GM23338 (cell line): ENCODE measurements at regions not wholly inside any gene's neighbourhood (a gene's known extent, or its start where the extent isn't known, plus 50 kb on each side); places are given as distances from the start of the nearest gene placed in this dataset.

Experiments
- ATAC-seq: fragments of 200-7000 bp; cut with Tn5 transposase; 3 replicates; pipeline ENCODE4 v1.9.1; 2020
- DNase-seq: peaks from one replicate; pipeline ENCODE4 v3.0.0-alpha.2; 2015; ENCODE audit warnings: low spot score
- H2AFZ ChIP-seq: fragments of 200-600 bp; sonication (generic); 2 replicates; pipeline ENCODE4 v1.8.0; 2016; ENCODE audit warnings: antibody characterized with exemption, mild to moderate bottlenecking, moderate library complexity
- H3F3A ChIP-seq: fragments of 200-600 bp; sonication (generic); replicated peaks from 2 replicates; pipeline ENCODE4 v1.8.0; 2017; ENCODE audit warnings: antibody characterized with exemption, mixed run types, low read depth
- H3K27ac ChIP-seq: fragments of 200-600 bp; sonication (generic); 2 replicates; pipeline ENCODE4 v1.6.1; 2016; ENCODE audit warnings: low read depth
- H3K27me3 ChIP-seq: fragments of 200-600 bp; sonication (generic); 2 replicates; pipeline ENCODE4 v1.8.0; 2016; ENCODE audit warnings: mild to moderate bottlenecking, mixed run types, moderate library complexity; ENCODE audit not compliant: insufficient read depth
- H3K36me3 ChIP-seq: fragments of 200-600 bp; sonication (generic); 2 replicates; pipeline ENCODE4 v1.8.0; 2016; ENCODE audit warnings: mild to moderate bottlenecking; ENCODE audit not compliant: insufficient read depth
- H3K4me1 ChIP-seq: fragments of 200-600 bp; sonication (generic); 2 replicates; pipeline ENCODE4 v1.8.0; 2016; ENCODE audit warnings: mild to moderate bottlenecking, moderate library complexity; ENCODE audit not compliant: insufficient read depth
- H3K4me2 ChIP-seq: fragments of 200-600 bp; sonication (generic); 2 replicates; pipeline ENCODE4 v1.7.1; 2017; ENCODE audit warnings: mixed run types
- H3K4me3 ChIP-seq: fragments of 200-600 bp; sonication (generic); 2 replicates; pipeline ENCODE4 v1.6.1; 2016; ENCODE audit warnings: mixed run types
- H3K79me2 ChIP-seq: fragments of 200-600 bp; sonication (generic); replicated peaks from 2 replicates; pipeline ENCODE4 v1.8.0; 2017; ENCODE audit warnings: mild to moderate bottlenecking; ENCODE audit not compliant: insufficient read depth
- H3K9me2 ChIP-seq: fragments of 200-600 bp; sonication (generic); 2 replicates; pipeline ENCODE4 v1.8.0; 2017; ENCODE audit not compliant: insufficient read depth
- H4K20me1 ChIP-seq: fragments of 200-600 bp; sonication (generic); replicated peaks from 2 replicates; pipeline ENCODE4 v1.8.0; 2017; ENCODE audit warnings: mild to moderate bottlenecking; ENCODE audit not compliant: insufficient read depth
- H3K27ac Mint-ChIP-seq: 2 replicates; pipeline ENCODE4 v1.8.0; 2020; ENCODE audit warnings: inconsistent platforms, mild to moderate bottlenecking, moderate library complexity, mixed read lengths
- H3K27me3 Mint-ChIP-seq: 3 replicates; pipeline ENCODE4 v1.8.0; 2022; ENCODE audit warnings: low read depth, mild to moderate bottlenecking, moderate library complexity, mixed read lengths, inconsistent platforms; ENCODE audit not compliant: insufficient read depth, poor library complexity
- H3K36me3 Mint-ChIP-seq: 3 replicates; pipeline ENCODE4 v1.8.0; 2021; ENCODE audit warnings: low read depth, mild to moderate bottlenecking, inconsistent platforms, moderate library complexity, mixed read lengths
- H3K4me1 Mint-ChIP-seq: 3 replicates; pipeline ENCODE4 v1.8.0; 2020; ENCODE audit warnings: mild to moderate bottlenecking, inconsistent platforms, mixed read lengths
- H3K4me3 Mint-ChIP-seq: 3 replicates; pipeline ENCODE4 v1.8.0; 2021; ENCODE audit warnings: moderate library complexity, mild to moderate bottlenecking, inconsistent platforms, mixed read lengths
- H3K9me3 Mint-ChIP-seq: 3 replicates; pipeline ENCODE4 v1.8.0; 2020; ENCODE audit warnings: moderate library complexity, mild to moderate bottlenecking, inconsistent platforms, mixed read lengths
- EZH2phosphoT487 ChIP-seq: fragments of 200-600 bp; sonication (generic); IDR thresholded peaks from one replicate; pipeline ENCODE4 v1.8.1; 2018; ENCODE audit warnings: antibody characterized with exemption; ENCODE audit not compliant: unreplicated experiment
- JUNB ChIP-seq: IDR thresholded peaks from one replicate; pipeline ENCODE4 v1.6.1; 2016; ENCODE audit warnings: antibody characterized with exemption; ENCODE audit not compliant: unreplicated experiment
- REST ChIP-seq: IDR thresholded peaks from one replicate; pipeline ENCODE4 v1.6.1; 2018; ENCODE audit warnings: antibody characterized with exemption; ENCODE audit not compliant: unreplicated experiment
- TF ChIP-seq, protein P1 (sequence below): fragments of 250-450 bp; sonication (Bioruptor Pico); IDR thresholded peaks from 2 replicates; pipeline ENCODE4 v1.5.0; 2020; ENCODE audit warnings: mild to moderate bottlenecking, moderate library complexity

GRCh38 chr14:97649752-97650151 lies 852.6 kb downstream of the VRK1 start (continued):
- TF ChIP-seq, protein P1, sequence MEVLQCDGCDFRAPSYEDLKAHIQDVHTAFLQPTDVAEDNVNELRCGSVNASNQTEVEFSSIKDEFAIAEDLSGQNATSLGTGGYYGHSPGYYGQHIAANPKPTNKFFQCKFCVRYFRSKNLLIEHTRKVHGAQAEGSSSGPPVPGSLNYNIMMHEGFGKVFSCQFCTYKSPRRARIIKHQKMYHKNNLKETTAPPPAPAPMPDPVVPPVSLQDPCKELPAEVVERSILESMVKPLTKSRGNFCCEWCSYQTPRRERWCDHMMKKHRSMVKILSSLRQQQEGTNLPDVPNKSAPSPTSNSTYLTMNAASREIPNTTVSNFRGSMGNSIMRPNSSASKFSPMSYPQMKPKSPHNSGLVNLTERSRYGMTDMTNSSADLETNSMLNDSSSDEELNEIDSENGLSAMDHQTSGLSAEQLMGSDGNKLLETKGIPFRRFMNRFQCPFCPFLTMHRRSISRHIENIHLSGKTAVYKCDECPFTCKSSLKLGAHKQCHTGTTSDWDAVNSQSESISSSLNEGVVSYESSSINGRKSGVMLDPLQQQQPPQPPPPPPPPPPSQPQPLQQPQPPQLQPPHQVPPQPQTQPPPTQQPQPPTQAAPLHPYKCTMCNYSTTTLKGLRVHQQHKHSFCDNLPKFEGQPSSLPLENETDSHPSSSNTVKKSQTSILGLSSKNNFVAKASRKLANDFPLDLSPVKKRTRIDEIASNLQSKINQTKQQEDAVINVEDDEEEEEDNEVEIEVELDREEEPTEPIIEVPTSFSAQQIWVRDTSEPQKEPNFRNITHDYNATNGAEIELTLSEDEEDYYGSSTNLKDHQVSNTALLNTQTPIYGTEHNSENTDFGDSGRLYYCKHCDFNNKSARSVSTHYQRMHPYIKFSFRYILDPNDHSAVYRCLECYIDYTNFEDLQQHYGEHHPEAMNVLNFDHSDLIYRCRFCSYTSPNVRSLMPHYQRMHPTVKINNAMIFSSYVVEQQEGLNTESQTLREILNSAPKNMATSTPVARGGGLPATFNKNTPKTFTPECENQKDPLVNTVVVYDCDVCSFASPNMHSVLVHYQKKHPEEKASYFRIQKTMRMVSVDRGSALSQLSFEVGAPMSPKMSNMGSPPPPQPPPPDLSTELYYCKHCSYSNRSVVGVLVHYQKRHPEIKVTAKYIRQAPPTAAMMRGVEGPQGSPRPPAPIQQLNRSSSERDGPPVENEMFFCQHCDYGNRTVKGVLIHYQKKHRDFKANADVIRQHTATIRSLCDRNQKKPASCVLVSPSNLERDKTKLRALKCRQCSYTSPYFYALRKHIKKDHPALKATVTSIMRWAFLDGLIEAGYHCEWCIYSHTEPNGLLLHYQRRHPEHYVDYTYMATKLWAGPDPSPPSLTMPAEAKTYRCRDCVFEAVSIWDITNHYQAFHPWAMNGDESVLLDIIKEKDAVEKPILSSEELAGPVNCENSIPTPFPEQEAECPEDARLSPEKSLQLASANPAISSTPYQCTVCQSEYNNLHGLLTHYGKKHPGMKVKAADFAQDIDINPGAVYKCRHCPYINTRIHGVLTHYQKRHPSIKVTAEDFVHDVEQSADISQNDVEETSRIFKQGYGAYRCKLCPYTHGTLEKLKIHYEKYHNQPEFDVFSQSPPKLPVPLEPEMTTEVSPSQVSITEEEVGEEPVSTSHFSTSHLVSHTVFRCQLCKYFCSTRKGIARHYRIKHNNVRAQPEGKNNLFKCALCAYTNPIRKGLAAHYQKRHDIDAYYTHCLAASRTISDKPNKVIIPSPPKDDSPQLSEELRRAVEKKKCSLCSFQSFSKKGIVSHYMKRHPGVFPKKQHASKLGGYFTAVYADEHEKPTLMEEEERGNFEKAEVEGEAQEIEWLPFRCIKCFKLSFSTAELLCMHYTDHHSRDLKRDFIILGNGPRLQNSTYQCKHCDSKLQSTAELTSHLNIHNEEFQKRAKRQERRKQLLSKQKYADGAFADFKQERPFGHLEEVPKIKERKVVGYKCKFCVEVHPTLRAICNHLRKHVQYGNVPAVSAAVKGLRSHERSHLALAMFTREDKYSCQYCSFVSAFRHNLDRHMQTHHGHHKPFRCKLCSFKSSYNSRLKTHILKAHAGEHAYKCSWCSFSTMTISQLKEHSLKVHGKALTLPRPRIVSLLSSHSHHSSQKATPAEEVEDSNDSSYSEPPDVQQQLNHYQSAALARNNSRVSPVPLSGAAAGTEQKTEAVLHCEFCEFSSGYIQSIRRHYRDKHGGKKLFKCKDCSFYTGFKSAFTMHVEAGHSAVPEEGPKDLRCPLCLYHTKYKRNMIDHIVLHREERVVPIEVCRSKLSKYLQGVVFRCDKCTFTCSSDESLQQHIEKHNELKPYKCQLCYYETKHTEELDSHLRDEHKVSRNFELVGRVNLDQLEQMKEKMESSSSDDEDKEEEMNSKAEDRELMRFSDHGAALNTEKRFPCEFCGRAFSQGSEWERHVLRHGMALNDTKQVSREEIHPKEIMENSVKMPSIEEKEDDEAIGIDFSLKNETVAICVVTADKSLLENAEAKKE (CRISPR knock-in tag) = no peak
- TF ChIP-seq REST (no peak), EZH2phosphoT487 (no peak), JUNB (no peak)

DNA sequence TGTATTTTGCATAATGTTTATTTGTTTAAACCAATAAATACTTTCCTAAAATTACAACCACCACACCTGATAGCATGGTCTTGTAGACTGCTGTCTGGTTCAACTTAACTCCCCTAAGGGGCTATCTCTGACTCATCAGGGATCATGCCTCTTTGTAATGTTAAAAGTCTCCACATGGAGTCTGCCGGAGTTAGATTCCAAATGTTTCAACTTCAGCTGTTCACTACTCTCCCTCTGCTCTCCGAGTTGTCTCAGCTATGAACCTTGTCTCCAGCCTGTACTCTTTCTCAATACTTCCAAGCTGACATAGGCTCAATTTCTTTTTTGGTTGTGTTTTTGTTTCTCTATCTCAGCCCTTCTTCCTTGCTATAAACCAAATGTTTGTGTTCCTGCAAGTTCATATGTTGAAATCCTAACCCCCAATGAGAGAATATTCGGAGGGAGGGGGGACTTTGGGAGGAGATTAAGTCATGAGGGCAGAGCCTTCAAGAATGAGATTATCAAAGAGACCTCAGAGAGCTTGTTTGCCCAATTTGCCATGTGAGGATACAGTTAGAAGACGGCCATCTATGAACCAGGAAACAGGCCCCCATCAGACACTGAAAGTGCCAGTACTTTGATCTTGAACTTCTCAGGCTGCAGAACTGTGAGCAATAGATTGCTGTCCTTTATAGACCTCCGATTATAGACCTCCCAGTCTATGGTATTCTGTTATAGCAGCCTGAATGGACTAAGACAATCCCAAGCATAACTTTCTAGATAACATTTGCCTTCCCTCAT lies 858.2 kb downstream of the VRK1 start:
- ATAC-seq = peak; percentile 95
- no peak overlapping the region for H2AFZ ChIP-seq
- H3K27ac Mint-ChIP-seq = peak overlapping the region; percentile 68
- H3K4me3 ChIP-seq = peak overlapping the region; percentile 14; the same call in 1 of the 2 replicates
- H3K27me3 ChIP-seq = no peaks in the 10 kb centered on the region
- H3K27me3 Mint-ChIP-seq = peaks cover 4% of the 10 kb centered on the region
- H3K9me2 ChIP-seq = peaks cover 11% of the 10 kb centered on the region; the same call in 1 of the 2 replicates
- no peak overlapping the region for H3K27ac ChIP-seq
- no peaks in the 10 kb centered on the region for H3K36me3 ChIP-seq
- H3F3A ChIP-seq = no peaks in the 10 kb centered on the region
- H3K36me3 Mint-ChIP-seq = no peaks in the 10 kb centered on the region
- H3K79me2 ChIP-seq = no peaks in the 10 kb centered on the region
- H3K9me3 Mint-ChIP-seq = no peaks in the 10 kb centered on the region
- H4K20me1 ChIP-seq = no peaks in the 10 kb centered on the region
- peak; percentile 67 for DNase-seq
- TF ChIP-seq JUNB = no peak
- H3K4me3 Mint-ChIP-seq = peak overlapping the region; percentile 39
- H3K4me2 ChIP-seq = peak overlapping the region; percentile 42
- H3K4me1 ChIP-seq = peaks cover 20% of the 10 kb centered on the region
- peaks cover 36% of the 10 kb centered on the region for H3K4me1 Mint-ChIP-seq
